ENCODE measurements at regions not wholly inside any gene's neighbourhood (a gene's known extent, or its start where the extent isn't known, plus 50 kb on each side); places are given as distances from the start of the nearest gene placed in this dataset.

DNA sequence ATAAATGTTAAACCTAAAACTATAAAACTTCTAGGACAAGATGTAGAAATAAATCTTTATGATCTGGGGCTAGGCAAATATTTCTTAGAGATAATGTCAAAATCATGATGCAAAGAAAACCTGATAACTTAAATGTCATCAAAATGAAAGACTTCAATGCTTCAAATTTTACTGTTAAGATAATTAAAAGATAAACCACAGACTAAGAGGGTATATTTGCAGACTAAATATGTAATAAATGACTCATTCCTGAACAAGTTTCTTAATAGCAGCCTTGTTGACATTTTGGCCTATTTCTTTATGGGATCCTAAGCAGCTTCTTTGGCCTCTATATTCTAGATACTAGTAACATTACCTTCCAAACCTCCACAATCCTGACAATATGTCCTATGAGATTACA is 2878.3 kb upstream of the PCDH20 start:
- ChIA-PET POLR2A (no interaction called here), CTCF (interaction anchor here (0.9 kb wide), 1 partner anchor 28 kb away, joined by 3 read pairs; no protein-coding TSS in a partner anchor)
- no peak for DNase-seq (ENCODE audit: extremely low spot score)
- TF ChIP-seq, protein P1, sequence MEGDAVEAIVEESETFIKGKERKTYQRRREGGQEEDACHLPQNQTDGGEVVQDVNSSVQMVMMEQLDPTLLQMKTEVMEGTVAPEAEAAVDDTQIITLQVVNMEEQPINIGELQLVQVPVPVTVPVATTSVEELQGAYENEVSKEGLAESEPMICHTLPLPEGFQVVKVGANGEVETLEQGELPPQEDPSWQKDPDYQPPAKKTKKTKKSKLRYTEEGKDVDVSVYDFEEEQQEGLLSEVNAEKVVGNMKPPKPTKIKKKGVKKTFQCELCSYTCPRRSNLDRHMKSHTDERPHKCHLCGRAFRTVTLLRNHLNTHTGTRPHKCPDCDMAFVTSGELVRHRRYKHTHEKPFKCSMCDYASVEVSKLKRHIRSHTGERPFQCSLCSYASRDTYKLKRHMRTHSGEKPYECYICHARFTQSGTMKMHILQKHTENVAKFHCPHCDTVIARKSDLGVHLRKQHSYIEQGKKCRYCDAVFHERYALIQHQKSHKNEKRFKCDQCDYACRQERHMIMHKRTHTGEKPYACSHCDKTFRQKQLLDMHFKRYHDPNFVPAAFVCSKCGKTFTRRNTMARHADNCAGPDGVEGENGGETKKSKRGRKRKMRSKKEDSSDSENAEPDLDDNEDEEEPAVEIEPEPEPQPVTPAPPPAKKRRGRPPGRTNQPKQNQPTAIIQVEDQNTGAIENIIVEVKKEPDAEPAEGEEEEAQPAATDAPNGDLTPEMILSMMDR (IDR thresholded peaks at IDR 0.05; ENCODE audit: control extremely low read depth, extremely low read depth, low read depth, missing control alignments), result no peak

DNA sequence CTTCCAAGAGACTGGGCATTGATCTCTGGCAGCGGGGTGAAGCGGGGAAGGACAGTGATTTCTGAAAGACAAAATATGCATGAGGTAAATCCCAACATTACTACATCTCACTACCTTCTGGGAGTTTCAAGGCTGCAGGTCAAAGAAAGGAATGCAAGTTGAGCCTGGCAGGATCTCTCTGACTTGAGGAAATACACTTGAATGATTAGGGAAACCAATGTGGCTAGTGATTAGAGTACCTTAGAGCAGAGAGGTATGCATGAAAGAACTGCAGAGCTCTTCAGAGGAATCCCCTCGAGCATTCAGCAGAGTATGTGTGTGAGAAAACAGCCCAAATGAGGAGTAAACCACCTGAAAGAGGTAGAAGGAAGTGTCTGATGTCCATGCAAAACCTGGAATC is 2874.1 kb upstream of the PCDH20 start:
- POLR2A ChIA-PET, result no interaction called here

DNA sequence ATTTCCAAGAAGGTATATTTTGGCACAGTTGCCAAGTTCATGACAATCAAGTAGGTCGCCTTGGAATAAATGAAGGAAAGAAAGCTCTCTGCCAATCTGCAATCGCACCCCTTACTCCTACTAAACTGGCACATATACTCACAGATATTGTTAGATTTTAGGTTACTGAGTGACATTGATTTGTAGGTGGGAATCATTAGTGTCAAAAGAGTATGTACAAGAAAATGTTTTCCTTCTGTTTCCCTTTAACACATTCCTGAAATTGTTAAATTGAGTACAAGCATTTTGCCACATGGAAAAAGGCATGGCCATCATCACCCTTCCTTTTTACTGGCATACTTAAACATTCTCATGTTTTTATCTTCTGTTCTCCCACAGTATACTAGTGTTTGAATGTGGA is 2868.3 kb upstream of the PCDH20 start:
- ChIA-PET CTCF (no interaction called here), POLR2A (no interaction called here)
- DNase-seq (ENCODE audit: extremely low spot score), result no peak
- TF ChIP-seq, protein P1 (IDR thresholded peaks at IDR 0.05; ENCODE audit: control extremely low read depth, extremely low read depth, low read depth, missing control alignments), result no peak

More for the DNA sequence above, 2874.1 kb upstream of the PCDH20 start:
- TF ChIP-seq, protein P1 (IDR thresholded peaks at IDR 0.05; ENCODE audit: control extremely low read depth, extremely low read depth, low read depth, missing control alignments), result no peak
- DNase-seq (ENCODE audit: extremely low spot score), result no peak
- CTCF ChIA-PET, result no interaction called here

DNA sequence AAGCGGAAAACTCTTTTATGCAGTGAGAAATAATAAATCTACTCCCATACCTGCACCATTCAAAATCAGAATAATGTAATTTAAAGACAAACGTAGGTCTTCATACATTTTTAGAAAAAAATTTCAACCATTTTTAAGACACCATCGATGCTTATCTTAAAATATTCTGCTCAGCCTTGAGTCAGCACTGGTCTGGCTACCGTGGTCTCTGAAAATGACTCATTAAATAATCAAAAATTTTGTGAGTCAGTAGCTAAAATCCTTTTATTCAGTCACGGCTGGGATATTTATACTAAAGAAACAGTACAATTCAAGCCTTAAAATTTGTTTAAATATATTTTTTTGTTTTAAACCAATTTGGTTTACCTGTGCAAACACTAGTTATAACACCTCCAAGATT is 2862.8 kb upstream of the PCDH20 start:
- TF ChIP-seq, protein P1 (IDR thresholded peaks at IDR 0.05; ENCODE audit: control extremely low read depth, extremely low read depth, low read depth, missing control alignments), result no peak
- no peak for DNase-seq (ENCODE audit: extremely low spot score)
- ChIA-PET CTCF (no interaction called here), POLR2A (no interaction called here)

DNA sequence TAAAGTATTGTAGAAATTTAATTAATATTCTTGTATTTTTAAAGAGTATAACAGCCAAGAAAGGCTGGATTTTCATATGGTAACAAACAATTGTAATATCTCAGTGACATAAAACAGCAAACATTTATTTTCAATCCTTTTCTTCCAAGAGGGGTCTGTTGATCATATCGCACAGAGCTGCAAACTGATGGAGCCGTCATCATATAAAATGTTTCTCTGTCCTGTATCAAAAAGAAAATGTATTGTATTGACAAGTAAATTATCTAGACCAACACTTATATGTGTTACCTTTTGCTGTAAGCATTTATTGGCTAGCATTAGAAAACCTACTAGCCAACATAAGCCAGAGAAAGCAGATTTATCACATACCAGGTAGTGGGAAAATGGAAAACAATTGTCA is 2861.4 kb upstream of the PCDH20 start:
- ChIA-PET CTCF (no interaction called here), POLR2A (no interaction called here)
- DNase-seq (ENCODE audit: extremely low spot score), result no peak
- TF ChIP-seq, protein P1 (IDR thresholded peaks at IDR 0.05; ENCODE audit: control extremely low read depth, extremely low read depth, low read depth, missing control alignments), result no peak

DNA sequence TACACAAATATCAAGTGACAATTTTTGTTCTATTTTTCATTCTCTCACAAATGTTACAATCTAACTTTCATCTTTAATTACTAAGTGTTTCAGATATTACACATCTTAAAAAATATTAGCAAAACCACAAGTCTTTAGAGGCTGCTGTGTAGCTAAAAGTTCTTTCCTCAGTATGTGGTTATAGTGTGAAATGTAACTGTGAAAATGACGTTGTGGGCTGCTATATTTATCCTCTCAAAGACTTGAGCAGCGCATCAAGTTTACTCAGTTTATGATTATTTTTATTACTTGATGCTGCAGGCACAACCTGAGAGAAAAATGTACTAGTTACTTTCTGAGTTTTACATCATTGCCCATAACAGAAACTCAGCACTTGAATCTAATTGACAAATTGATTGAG is 2860.6 kb upstream of the PCDH20 start:
- ChIA-PET CTCF (no interaction called here), POLR2A (no interaction called here)
- TF ChIP-seq, protein P1 (IDR thresholded peaks at IDR 0.05; ENCODE audit: control extremely low read depth, extremely low read depth, low read depth, missing control alignments), result no peak
- no peak for DNase-seq (ENCODE audit: extremely low spot score)
